Osteoblast (primary cell): ENCODE measurements at regions not wholly inside any gene's neighbourhood (a gene's known extent, or its start where the extent isn't known, plus 50 kb on each side); places are given as distances from the start of the nearest gene placed in this dataset.

Experiments used
- DNase-seq: peaks from one replicate; pipeline ENCODE4 v3.0.0; 2011; ENCODE audit warnings: low spot score, mixed read lengths; ENCODE audit not compliant: insufficient read length; ENCODE audit errors: missing footprints
- H2AFZ ChIP-seq: 2 replicates; pipeline ENCODE4 v1.6.0; 2011; ENCODE audit warnings: mild to moderate bottlenecking, low read length
- H3K27ac ChIP-seq: 2 replicates; pipeline ENCODE4 v1.5.1; 2011; ENCODE audit warnings: mild to moderate bottlenecking, low read depth, low read length, moderate library complexity
- H3K27me3 ChIP-seq: 2 replicates; pipeline ENCODE4 v1.6.0; 2012; ENCODE audit warnings: mild to moderate bottlenecking, control low read depth, inconsistent platforms, low read length, moderate library complexity; ENCODE audit not compliant: insufficient read depth
- H3K36me3 ChIP-seq: 2 replicates; pipeline ENCODE4 v1.5.1; 2011; ENCODE audit warnings: mild to moderate bottlenecking, low read length, control low read depth, moderate library complexity; ENCODE audit not compliant: insufficient read depth
- H3K4me1 ChIP-seq: 2 replicates; pipeline ENCODE4 v1.5.1; 2011; ENCODE audit warnings: mild to moderate bottlenecking, low read length, control low read depth, moderate library complexity; ENCODE audit not compliant: insufficient read depth
- H3K4me2 ChIP-seq: 2 replicates; pipeline ENCODE4 v1.6.0; 2011; ENCODE audit warnings: mild to moderate bottlenecking, low read length; ENCODE audit not compliant: insufficient read depth
- H3K4me3 ChIP-seq: fragments of 200-600 bp; sonication (generic); 3 replicates; pipeline ENCODE4 v1.5.1; 2012; ENCODE audit warnings: mild to moderate bottlenecking, low read length, inconsistent platforms; ENCODE audit not compliant: insufficient read depth
- H3K79me2 ChIP-seq: 2 replicates; pipeline ENCODE4 v1.6.0; 2012; ENCODE audit warnings: mild to moderate bottlenecking, low read length, control low read depth, inconsistent platforms; ENCODE audit not compliant: insufficient read depth
- H3K9me3 ChIP-seq: 2 replicates; pipeline ENCODE4 v1.5.1; 2011; ENCODE audit warnings: low read depth, low read length, control low read depth
- H4K20me1 ChIP-seq: 2 replicates; pipeline ENCODE4 v1.6.0; 2012; ENCODE audit warnings: mild to moderate bottlenecking, low read length, control low read depth; ENCODE audit not compliant: insufficient read depth
- TF ChIP-seq, protein P1 (sequence below): IDR thresholded peaks from 2 replicates; pipeline ENCODE4 v1.5.1; 2011; ENCODE audit warnings: mild to moderate bottlenecking, low read depth, low read length, moderate library complexity; ENCODE audit errors: extremely low read depth

DNA sequence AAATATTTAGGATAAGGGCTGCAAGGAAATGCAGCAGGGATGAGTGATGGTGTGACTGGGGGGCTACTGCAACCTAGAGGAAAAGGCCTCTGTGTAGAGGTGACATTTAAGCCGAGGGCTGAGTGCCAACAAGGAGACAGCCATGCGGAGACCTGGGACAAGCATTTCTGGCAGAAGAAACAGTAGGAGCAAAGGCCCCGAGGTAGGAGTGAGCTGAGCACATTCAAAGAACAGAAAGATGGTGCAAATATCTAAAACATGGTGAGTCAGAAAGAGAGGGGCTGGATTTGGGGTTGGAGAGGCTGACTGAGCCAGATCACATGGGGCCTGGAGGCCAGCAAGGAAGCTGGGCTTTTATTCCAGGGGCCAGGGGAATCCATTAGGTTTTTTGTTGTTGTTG is 55.1 kb upstream of the INCENP start:
- H3K4me2 ChIP-seq: no peak overlapping the region
- no peaks in the 10 kb centered on the region for H3K27me3 ChIP-seq
- H3K9me3 ChIP-seq: no peaks in the 10 kb centered on the region
- H3K79me2 ChIP-seq: no peaks in the 10 kb centered on the region
- no peak for DNase-seq
- H3K4me1 ChIP-seq: no peaks in the 10 kb centered on the region
- H2AFZ ChIP-seq: no peak overlapping the region
- TF ChIP-seq, protein P1, sequence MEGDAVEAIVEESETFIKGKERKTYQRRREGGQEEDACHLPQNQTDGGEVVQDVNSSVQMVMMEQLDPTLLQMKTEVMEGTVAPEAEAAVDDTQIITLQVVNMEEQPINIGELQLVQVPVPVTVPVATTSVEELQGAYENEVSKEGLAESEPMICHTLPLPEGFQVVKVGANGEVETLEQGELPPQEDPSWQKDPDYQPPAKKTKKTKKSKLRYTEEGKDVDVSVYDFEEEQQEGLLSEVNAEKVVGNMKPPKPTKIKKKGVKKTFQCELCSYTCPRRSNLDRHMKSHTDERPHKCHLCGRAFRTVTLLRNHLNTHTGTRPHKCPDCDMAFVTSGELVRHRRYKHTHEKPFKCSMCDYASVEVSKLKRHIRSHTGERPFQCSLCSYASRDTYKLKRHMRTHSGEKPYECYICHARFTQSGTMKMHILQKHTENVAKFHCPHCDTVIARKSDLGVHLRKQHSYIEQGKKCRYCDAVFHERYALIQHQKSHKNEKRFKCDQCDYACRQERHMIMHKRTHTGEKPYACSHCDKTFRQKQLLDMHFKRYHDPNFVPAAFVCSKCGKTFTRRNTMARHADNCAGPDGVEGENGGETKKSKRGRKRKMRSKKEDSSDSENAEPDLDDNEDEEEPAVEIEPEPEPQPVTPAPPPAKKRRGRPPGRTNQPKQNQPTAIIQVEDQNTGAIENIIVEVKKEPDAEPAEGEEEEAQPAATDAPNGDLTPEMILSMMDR: no peak
- no peaks in the 10 kb centered on the region for H4K20me1 ChIP-seq
- no peak overlapping the region for H3K27ac ChIP-seq
- no peak overlapping the region for H3K4me3 ChIP-seq
- H3K36me3 ChIP-seq: no peaks in the 10 kb centered on the region

DNA sequence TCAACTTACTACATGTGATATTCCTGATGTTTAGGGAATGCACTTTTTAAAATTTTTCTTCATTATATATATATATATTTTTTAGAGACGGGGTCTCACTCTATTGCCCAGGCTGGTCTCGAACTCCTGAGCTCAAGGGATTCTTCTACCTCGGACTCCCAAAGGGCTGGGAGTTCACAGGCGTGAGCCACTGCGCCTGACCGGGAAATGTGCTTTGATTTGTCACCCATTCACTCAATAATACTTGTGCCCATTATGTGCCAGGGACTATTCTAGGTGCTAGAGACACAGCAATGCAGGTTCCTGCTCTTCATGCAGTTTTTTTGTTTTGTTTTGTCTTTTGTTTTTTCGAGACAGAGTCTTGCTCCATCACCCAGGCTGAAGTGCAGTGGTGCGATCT is 56.1 kb upstream of the INCENP start:
- Histone ChIP-seq H3K4me1 (no peaks in the 10 kb centered on the region), H3K9me3 (no peaks in the 10 kb centered on the region), H3K36me3 (no peaks in the 10 kb centered on the region), H3K79me2 (no peaks in the 10 kb centered on the region), H3K4me2 (no peak overlapping the region), H4K20me1 (no peaks in the 10 kb centered on the region), H3K27me3 (no peaks in the 10 kb centered on the region), H3K27ac (no peak overlapping the region), H3K4me3 (no peak overlapping the region), H2AFZ (no peak overlapping the region)
- TF ChIP-seq, protein P1: no peak
- DNase-seq: no peak

DNA sequence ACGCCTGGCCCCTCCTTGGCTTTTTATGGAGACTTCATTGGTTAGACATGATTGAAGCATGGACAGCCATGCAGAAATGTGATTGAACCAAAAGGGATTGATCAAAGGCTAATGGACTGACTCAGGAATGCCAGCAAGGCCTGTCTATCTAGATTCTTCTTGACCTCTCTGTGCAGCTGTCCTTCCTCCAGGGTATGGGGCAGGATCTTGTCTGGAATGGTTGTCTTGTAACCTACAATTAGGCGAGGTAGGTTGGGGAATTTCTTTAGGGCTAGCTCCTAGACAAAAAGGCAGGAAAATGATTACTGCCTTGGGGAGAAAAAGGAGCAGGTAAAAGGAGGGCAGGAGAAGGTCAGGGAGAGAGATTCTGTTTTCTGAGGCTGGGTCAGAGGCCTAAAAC is 59.6 kb upstream of the INCENP start:
- Histone ChIP-seq H3K79me2 (no peaks in the 10 kb centered on the region), H3K4me2 (no peak overlapping the region), H3K36me3 (no peaks in the 10 kb centered on the region), H3K27me3 (no peaks in the 10 kb centered on the region), H3K4me1 (no peaks in the 10 kb centered on the region), H3K9me3 (no peaks in the 10 kb centered on the region), H3K4me3 (no peak overlapping the region), H2AFZ (no peak overlapping the region), H4K20me1 (no peaks in the 10 kb centered on the region), H3K27ac (no peak overlapping the region)
- no peak for DNase-seq
- TF ChIP-seq, protein P1: no peak

DNA sequence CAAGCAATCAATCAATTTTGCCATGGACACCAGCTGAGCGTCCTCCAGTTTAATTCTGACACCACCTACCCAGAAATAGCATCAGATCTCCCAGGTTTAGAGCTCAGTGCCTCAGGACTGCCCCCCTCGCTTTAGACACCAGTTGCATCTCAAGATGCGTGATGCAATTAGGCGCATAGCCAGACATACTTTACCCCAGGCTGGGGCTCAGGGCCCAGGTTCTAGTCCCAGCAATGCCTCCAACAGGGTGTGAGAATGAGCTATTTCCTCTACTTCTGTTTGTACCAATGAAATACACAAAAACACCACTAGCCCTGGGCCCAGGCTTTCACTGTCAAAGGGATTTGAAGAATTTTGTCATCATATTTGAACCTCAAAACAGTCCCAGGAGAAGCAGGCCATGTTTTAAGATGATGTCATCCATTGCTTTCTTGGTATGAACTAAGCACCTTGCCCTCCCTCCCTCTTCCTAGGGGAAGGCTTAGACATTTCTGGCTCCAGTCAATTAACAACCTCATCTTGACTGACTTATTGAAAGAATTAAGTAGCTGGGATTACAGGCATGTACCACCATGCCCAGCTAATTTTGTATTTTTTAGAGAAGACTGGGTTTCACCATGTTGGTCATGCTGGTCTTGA is 61.5 kb upstream of the INCENP start:
- no peaks in the 10 kb centered on the region for H3K4me1 ChIP-seq
- TF ChIP-seq, protein P1: no peak
- H3K36me3 ChIP-seq: no peaks in the 10 kb centered on the region
- H4K20me1 ChIP-seq: no peaks in the 10 kb centered on the region
- H3K27ac ChIP-seq: no peak overlapping the region
- no peak overlapping the region for H3K4me3 ChIP-seq
- no peak for DNase-seq
- H3K27me3 ChIP-seq: no peaks in the 10 kb centered on the region
- no peaks in the 10 kb centered on the region for H3K79me2 ChIP-seq
- peak overlapping the region; percentile 28 for H2AFZ ChIP-seq
- no peaks in the 10 kb centered on the region for H3K9me3 ChIP-seq
- no peak overlapping the region for H3K4me2 ChIP-seq
